ENCODE measurements at regions not wholly inside any gene's neighbourhood (a gene's known extent, or its start where the extent isn't known, plus 50 kb on each side); places are given as distances from the start of the nearest gene placed in this dataset.

DNA sequence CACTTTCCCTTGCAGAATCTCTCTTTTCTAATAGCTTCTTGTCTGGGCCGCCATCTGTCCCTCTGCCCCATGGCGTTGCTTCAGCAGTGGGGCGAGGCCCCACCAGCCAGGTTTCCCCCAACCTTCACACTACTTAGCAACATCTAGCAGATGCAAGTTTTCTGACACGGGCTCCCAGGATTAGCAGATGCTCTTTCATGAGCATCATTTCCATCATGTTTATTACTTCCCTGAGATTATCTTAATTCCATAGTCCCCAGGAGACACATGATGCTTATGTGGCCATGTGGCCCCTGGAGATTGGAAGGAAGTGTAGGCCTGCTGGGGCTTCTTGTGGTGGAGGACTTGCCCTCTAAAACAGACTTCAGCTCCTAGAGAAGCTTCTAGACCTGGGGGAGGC is 102.0 kb upstream of the MYL2 start:
- TF ChIP-seq TAF1 (IDR thresholded peaks at IDR 0.05; ENCODE audit: low read depth) (no peak), TCF12 (IDR thresholded peaks at IDR 0.05; ENCODE audit: low read depth) (no peak), YY1 (IDR thresholded peaks at IDR 0.05; ENCODE audit: low read depth) (no peak), MAX (IDR thresholded peaks at IDR 0.05) (no peak), ZBTB7A (IDR thresholded peaks at IDR 0.05; ENCODE audit: low read depth) (no peak), EGR1 (IDR thresholded peaks at IDR 0.05) (no peak)

DNA sequence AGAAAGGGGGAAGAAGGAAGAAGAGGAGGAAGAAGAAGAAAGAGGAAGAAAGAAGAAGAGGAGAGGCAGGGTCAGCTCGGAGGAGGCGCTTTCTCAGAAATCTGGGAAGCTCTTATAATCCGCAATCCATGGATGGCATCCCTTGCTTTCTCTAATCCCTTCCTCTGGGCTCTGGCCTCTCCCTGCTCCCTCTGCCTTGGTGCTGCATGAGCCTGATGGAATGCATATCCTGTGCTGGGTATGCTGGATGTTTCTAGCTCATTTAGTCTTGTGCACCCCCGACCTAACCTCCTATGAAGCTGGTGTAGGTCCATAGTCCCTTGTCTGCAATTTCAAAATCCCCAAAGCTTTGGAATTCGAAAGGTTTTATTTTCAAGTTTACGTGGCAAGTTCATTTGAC is 94.2 kb upstream of the MYL2 start:
- TF ChIP-seq YY1 (IDR thresholded peaks at IDR 0.05; ENCODE audit: low read depth) (no peak), NFIC (IDR thresholded peaks at IDR 0.05) (no peak), TEAD4 (IDR thresholded peaks at IDR 0.05) (no peak), TCF12 (IDR thresholded peaks at IDR 0.05; ENCODE audit: low read depth) (no peak), CREB1 (IDR thresholded peaks at IDR 0.05; ENCODE audit: low read depth) (no peak), CEBPB (IDR thresholded peaks at IDR 0.05) (no peak), TAF1 (IDR thresholded peaks at IDR 0.05; ENCODE audit: low read depth) (no peak), ZBTB7A (IDR thresholded peaks at IDR 0.05; ENCODE audit: low read depth) (no peak), RAD21 (IDR thresholded peaks at IDR 0.05; ENCODE audit: low read depth) (no peak), FOXM1 (IDR thresholded peaks at IDR 0.05; ENCODE audit: borderline replicate concordance, low read depth) (no peak)

- TF ChIP-seq CREB1 (IDR thresholded peaks at IDR 0.05; ENCODE audit: low read depth) (no peak), MAX (IDR thresholded peaks at IDR 0.05) (no peak), CEBPB (IDR thresholded peaks at IDR 0.05) (no peak), TAF1 (IDR thresholded peaks at IDR 0.05; ENCODE audit: low read depth) (no peak), EP300 (IDR thresholded peaks at IDR 0.05; ENCODE audit: borderline replicate concordance) (no peak), TCF12 (IDR thresholded peaks at IDR 0.05; ENCODE audit: low read depth) (no peak), REST (IDR thresholded peaks at IDR 0.05; ENCODE audit: low read depth) (no peak), ZBTB7A (IDR thresholded peaks at IDR 0.05; ENCODE audit: low read depth) (no peak), TEAD4 (IDR thresholded peaks at IDR 0.05) (no peak), EGR1 (IDR thresholded peaks at IDR 0.05) (no peak), NFIC (IDR thresholded peaks at IDR 0.05) (no peak), RAD21 (IDR thresholded peaks at IDR 0.05; ENCODE audit: low read depth) (no peak), FOXM1 (IDR thresholded peaks at IDR 0.05; ENCODE audit: borderline replicate concordance, low read depth) (no peak), YY1 (IDR thresholded peaks at IDR 0.05; ENCODE audit: low read depth) (no peak)
- TF ChIP-seq, protein P1, sequence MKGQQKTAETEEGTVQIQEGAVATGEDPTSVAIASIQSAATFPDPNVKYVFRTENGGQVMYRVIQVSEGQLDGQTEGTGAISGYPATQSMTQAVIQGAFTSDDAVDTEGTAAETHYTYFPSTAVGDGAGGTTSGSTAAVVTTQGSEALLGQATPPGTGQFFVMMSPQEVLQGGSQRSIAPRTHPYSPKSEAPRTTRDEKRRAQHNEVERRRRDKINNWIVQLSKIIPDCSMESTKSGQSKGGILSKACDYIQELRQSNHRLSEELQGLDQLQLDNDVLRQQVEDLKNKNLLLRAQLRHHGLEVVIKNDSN (IDR thresholded peaks at IDR 0.05), result no peak
These were observed 92.5 kb upstream of the MYL2 start for GRCh38 chr12:111012918-111013317.

- TF ChIP-seq NFIC (IDR thresholded peaks at IDR 0.05), result no peak
- no peak for TF ChIP-seq RAD21 (IDR thresholded peaks at IDR 0.05; ENCODE audit: low read depth)
- no peak for TF ChIP-seq REST (IDR thresholded peaks at IDR 0.05; ENCODE audit: low read depth)
- no peak for TF ChIP-seq FOXM1 (IDR thresholded peaks at IDR 0.05; ENCODE audit: borderline replicate concordance, low read depth)
- TF ChIP-seq TCF12 (IDR thresholded peaks at IDR 0.05; ENCODE audit: low read depth), result no peak
- TF ChIP-seq EGR1 (IDR thresholded peaks at IDR 0.05), result no peak
- no peak for TF ChIP-seq CEBPB (IDR thresholded peaks at IDR 0.05)
- no peak for TF ChIP-seq YY1 (IDR thresholded peaks at IDR 0.05; ENCODE audit: low read depth)
- no peak for TF ChIP-seq ZBTB7A (IDR thresholded peaks at IDR 0.05; ENCODE audit: low read depth)
- TF ChIP-seq, protein P1 (IDR thresholded peaks at IDR 0.05), result no peak
- TF ChIP-seq TEAD4 (IDR thresholded peaks at IDR 0.05), result no peak
- no peak for TF ChIP-seq CREB1 (IDR thresholded peaks at IDR 0.05; ENCODE audit: low read depth)
- TF ChIP-seq TAF1 (IDR thresholded peaks at IDR 0.05; ENCODE audit: low read depth), result no peak
- no peak for TF ChIP-seq MAX (IDR thresholded peaks at IDR 0.05)
- TF ChIP-seq EP300 (IDR thresholded peaks at IDR 0.05; ENCODE audit: borderline replicate concordance), result no peak
These were observed 91.7 kb upstream of the MYL2 start for GRCh38 chr12:111011999-111012600.

DNA sequence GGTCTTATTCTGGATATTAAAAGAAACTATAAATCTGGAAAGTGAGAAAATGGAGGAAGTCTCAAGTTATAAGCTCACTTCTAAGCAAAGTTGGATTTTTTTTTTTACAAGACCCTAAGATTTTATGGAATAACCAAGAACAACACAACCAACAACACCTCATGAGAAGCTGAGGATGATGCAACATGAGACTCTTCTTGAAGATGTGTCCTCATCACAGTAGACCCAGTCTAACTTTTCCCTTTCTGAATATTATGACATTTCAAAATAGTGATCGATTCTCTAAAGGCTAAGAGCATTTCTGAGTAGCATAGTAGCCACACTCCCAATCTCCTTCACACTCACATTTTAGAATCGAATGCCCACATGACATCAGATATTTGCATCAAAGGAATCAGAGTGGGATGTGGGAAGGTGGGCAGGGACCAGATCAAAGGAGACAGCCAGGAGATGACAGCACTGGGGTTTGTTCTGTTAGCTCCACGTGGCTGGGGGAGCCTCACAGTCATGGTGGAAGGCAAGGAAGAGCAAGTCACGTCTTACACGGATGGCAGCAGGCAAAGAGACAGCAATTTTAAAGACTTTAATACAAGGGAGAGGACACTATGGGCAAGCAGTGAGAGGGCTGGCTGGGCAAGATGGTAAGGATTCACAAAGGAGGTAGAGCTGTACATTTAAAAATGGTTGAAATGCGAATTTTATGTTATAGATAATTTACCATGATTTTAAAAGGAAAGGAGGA is 90.7 kb upstream of the MYL2 start:
- TF ChIP-seq TAF1 (IDR thresholded peaks at IDR 0.05; ENCODE audit: low read depth) (no peak), CREB1 (IDR thresholded peaks at IDR 0.05; ENCODE audit: low read depth) (no peak), YY1 (IDR thresholded peaks at IDR 0.05; ENCODE audit: low read depth) (no peak), MAX (IDR thresholded peaks at IDR 0.05) (no peak), RAD21 (IDR thresholded peaks at IDR 0.05; ENCODE audit: low read depth) (no peak), ZBTB7A (IDR thresholded peaks at IDR 0.05; ENCODE audit: low read depth) (no peak), TCF12 (IDR thresholded peaks at IDR 0.05; ENCODE audit: low read depth) (no peak), EGR1 (IDR thresholded peaks at IDR 0.05) (no peak), REST (IDR thresholded peaks at IDR 0.05; ENCODE audit: low read depth) (no peak), FOXM1 (IDR thresholded peaks at IDR 0.05; ENCODE audit: borderline replicate concordance, low read depth) (no peak), NFIC (IDR thresholded peaks at IDR 0.05) (no peak), EP300 (IDR thresholded peaks at IDR 0.05; ENCODE audit: borderline replicate concordance) (no peak), CEBPB (IDR thresholded peaks at IDR 0.05) (no peak), TEAD4 (IDR thresholded peaks at IDR 0.05) (no peak)
- TF ChIP-seq, protein P1 (IDR thresholded peaks at IDR 0.05), result no peak

Measured in Ishikawa (cell line).